ENCODE measurements at regions not wholly inside any gene's neighbourhood (a gene's known extent, or its start where the extent isn't known, plus 50 kb on each side); places are given as distances from the start of the nearest gene placed in this dataset.

- TF ChIP-seq ZNF512 (tag; IDR thresholded peaks at IDR 0.05) (no peak), ESRRA (IDR thresholded peaks at IDR 0.05; ENCODE audit: borderline replicate concordance, low read depth) (no peak), MAFK (IDR thresholded peaks at IDR 0.05; ENCODE audit: low read length) (peak; percentile 87), RBM25 (IDR thresholded peaks at IDR 0.05; ENCODE audit: low read depth, low read length, severe bottlenecking) (no peak), USF1 (CRISPR knock-in tag; IDR thresholded peaks at IDR 0.05) (no peak), ZNF699 (CRISPR knock-in tag; IDR thresholded peaks at IDR 0.05; ENCODE audit: insufficient replicate concordance) (no peak), HLTF (IDR thresholded peaks at IDR 0.05) (no peak), ZNF316 (IDR thresholded peaks at IDR 0.05) (peak; percentile 73), THRB (CRISPR knock-in tag; conservative IDR thresholded peaks at IDR 0.05) (no peak), MAFF (IDR thresholded peaks at IDR 0.05; ENCODE audit: low read length) (peak; percentile 81), HNRNPK (IDR thresholded peaks at IDR 0.05; ENCODE audit: low read depth, low read length, poor library complexity, severe bottlenecking) (no peak), ZNF134 (CRISPR knock-in tag; conservative IDR thresholded peaks at IDR 0.05) (no peak), SIN3A (IDR thresholded peaks at IDR 0.05; ENCODE audit: borderline replicate concordance in 2 of 2, control insufficient read depth in 1 of 2, low read depth in 2 of 2, low read length in 2 of 2) (no peak), CAMTA2 (CRISPR knock-in tag; conservative IDR thresholded peaks at IDR 0.05) (no peak), ZNF124 (CRISPR knock-in tag; IDR thresholded peaks at IDR 0.05) (no peak), TCF7L2 (IDR thresholded peaks at IDR 0.05; ENCODE audit: low read depth, low read length) (no peak), ASH1L (IDR thresholded peaks at IDR 0.05; ENCODE audit: borderline replicate concordance, low read depth, partially characterized antibody) (no peak), E2F3 (CRISPR knock-in tag; IDR thresholded peaks at IDR 0.05) (no peak), ZNF668 (CRISPR knock-in tag; IDR thresholded peaks at IDR 0.05) (no peak), ZNF133 (CRISPR knock-in tag; IDR thresholded peaks at IDR 0.05) (no peak)
- TF ChIP-seq, protein P1, sequence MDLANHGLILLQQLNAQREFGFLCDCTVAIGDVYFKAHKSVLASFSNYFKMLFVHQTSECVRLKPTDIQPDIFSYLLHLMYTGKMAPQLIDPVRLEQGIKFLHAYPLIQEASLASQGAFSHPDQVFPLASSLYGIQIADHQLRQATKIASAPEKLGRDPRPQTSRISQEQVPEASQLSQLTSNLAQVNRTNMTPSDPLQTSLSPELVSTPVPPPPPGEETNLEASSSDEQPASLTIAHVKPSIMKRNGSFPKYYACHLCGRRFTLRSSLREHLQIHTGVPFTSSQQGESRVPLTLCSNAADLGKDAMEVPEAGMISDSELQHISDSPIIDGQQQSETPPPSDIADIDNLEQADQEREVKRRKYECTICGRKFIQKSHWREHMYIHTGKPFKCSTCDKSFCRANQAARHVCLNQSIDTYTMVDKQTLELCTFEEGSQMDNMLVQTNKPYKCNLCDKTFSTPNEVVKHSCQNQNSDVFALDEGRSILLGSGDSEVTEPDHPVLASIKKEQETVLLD (IDR thresholded peaks at IDR 0.05) = no peak
- TF ChIP-seq, protein P2, sequence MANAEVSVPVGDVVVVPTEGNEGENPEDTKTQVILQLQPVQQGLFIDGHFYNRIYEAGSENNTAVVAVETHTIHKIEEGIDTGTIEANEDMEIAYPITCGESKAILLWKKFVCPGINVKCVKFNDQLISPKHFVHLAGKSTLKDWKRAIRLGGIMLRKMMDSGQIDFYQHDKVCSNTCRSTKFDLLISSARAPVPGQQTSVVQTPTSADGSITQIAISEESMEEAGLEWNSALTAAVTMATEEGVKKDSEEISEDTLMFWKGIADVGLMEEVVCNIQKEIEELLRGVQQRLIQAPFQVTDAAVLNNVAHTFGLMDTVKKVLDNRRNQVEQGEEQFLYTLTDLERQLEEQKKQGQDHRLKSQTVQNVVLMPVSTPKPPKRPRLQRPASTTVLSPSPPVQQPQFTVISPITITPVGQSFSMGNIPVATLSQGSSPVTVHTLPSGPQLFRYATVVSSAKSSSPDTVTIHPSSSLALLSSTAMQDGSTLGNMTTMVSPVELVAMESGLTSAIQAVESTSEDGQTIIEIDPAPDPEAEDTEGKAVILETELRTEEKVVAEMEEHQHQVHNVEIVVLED (CRISPR knock-in tag; IDR thresholded peaks at IDR 0.05) = no peak
Measured at GRCh38 chr3:166696103-166696502, 684.0 kb downstream of the ZBBX start (continued).

All from K562 (cell line).